ENCODE measurements at regions not wholly inside any gene's neighbourhood (a gene's known extent, or its start where the extent isn't known, plus 50 kb on each side); places are given as distances from the start of the nearest gene placed in this dataset.
"Not testable (repeated sequence)": the region's sequence is repeated elsewhere in the genome, so short reads cannot be mapped to it uniquely, and the experiment has no call there.

- no peak for DNase-seq
These were observed 194.9 kb downstream of the DIRAS2 start for GRCh38 chr9:90447773-90448172.

DNA sequence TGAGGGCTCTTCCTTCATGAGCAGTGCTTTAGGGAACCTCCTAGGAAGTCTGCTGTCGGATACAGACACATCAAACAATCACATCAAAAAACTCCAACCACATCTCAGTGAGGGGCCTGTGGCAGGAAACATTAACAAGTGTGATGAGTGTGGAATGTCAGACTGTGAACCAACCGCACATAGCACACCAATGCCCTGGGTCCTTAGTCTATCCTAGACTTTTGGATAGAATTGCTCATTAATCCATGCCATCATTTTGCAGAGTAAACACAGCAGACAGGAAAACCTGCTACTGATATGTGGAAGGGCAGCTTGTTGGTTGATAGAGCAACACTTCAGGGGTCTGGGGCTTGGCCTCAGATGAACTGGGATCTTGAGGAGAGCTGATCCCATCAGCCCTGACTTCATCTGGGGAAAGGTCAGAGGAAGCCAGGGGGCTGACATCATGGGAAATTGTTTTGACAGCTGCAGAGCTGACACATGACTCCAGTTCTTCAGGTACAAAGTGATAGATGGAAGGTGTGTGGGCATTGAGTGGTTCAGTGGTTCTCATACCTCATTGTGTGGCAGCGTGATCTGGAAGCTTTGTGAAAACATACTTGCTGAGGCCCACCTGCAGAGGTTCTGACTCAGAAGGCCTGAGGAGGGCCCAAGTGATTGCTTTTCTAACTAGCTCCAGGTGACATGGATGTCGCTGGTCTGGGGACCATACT is 193.3 kb downstream of the DIRAS2 start:
- DNase-seq, result no peak

GRCh38 chr9:90451804-90452203 is 190.8 kb downstream of the DIRAS2 start:
- DNase-seq, result no peak

- no peak for DNase-seq
These were observed 187.3 kb downstream of the DIRAS2 start for GRCh38 chr9:90455316-90455715.

DNA sequence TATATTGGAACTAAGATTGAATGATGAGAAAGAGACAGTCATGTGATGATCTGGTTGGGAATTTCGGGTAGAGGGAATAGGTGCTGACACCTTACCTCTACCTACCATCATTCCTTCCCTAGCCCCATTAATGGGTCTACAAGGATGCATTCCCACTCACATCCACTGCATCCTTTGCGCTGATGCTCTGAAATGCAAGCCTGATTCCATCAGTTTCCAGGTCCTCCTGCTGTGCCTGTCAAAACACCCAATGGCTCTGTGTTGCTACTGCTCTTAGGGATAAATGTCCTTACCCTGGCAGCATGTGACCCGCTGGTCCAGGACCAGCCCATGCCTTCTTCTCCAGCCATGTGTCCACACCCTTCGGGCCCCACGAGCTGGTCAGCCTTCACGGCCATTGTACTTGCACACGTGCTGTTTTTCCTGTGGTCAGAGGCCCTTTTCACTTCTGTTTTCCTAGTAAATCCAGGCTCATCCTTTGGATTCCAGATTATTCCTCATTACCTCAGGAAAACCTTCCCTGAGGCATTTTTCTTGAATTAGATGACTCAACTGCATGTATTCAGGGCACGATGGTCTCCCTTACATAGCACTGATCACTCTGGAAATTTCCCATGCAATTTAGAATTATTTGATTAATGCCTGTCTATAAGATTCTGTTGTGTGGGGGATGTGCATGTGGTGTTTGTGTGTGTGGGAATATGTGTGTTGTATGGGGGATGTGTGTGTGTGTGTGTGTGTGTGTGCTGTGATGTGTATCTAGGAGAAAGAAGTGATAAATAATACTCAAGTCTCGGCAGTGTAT is 185.0 kb downstream of the DIRAS2 start:
- DNase-seq, result no peak

- no peak for DNase-seq
These were observed 184.1 kb downstream of the DIRAS2 start for GRCh38 chr9:90458485-90458884.

DNA sequence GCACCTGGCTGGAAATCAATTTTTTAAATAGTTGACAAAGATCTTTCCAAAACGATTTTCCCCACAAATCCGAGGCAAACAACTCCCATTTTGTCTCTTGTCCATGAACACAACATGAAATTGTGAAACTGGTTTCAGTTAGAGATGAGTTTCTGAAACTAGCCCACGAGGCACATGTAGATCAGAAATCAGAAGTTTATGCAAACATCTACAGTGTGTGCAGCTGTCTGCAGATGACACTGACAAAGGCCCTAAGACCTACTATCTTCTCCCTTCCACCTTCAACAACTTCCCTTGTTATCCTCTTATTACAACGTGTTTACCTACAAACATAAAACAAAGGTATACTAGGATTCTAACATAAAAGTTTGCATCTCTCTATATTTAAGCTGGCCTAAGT is 183.3 kb downstream of the DIRAS2 start:
- DNase-seq, result no peak

DNA sequence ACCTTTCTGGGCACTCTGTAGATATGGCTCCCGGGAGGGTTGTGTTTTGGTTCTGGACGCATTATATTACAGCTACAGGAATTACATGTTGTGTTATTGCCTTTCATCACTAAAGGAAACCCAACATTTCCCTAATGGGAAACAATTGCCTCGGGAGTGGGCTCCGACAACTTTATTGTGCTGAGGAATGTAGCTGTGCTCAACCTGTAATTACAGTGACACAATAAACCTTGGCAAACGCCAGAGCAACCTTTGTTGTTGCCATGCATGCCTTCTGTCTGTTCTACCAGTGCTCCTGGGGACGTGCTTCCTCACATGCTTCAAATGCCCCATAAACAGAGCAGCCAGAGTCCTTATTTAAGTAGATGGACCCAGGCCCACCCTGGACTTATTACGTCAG is 182.4 kb downstream of the DIRAS2 start:
- no peak for DNase-seq

DNA sequence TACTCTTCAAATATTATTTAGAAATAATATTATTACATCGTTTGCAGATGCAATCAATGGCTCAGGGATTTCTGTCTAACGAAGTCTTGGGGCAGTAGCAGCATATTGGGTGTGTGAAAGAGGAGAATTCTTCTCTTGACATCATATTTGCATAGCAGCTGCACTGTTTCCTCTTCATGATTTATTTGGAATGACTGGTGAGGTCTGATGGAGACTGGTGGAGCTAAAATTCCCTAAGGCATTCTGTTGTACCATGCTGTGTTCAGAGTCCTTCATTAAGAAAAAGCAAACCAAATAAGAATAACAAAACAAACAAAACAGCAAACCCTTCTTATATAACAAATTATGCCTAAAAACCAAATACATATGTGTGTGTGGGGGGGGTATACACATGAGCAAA is 177.6 kb downstream of the DIRAS2 start:
- no peak for DNase-seq

- no peak for DNase-seq
These were observed 176.2 kb downstream of the DIRAS2 start for GRCh38 chr9:90466441-90466840.

- no peak for DNase-seq
These were observed 173.2 kb downstream of the DIRAS2 start for GRCh38 chr9:90469435-90469834.

DNA sequence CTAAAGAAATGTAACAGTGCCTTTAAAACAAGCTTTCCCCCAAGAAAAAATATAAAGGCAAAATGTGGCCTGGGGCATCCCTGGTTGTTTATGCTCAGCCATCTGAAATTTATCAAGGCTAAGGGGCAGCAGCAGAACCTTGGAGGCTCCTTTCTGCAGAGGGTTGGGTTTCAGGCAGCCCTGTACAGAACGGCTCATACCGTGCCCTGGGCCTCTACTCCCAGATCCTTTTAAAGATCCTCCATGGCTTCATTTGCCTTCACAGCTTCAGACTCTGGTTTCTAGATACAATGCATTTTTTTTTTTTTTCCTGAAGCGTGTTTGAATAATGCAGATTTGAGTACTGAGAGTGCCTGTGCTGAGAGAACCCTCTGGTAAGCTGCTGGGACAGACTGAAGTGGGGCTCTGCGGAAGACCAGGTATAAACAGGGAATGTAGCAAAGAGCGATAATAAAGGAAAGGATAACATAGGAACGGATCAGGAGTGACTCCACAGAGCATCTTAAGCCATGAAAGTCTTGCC is 172.7 kb downstream of the DIRAS2 start:
- DNase-seq, result no peak

DNA sequence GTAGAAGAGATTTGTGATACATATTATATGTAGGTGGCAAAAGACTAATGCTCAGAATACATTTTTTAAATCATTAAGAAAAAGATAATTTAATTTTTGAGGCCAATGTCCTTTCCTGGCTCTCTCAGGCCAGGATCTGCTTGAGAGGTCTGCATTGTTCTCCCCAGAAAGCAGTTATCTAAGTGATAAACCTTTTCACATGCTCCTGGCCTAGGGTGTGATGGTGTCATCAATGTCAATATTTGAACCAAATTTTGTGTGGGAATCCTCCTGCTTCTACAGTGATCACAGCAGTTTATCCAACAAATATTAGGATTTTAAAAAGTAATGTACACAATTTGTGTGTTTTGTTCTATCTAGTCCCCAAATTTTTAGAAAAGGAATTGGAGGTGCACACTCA is 166.6 kb downstream of the DIRAS2 start:
- no peak for DNase-seq

GRCh38 chr9:90477535-90477934 is 165.1 kb downstream of the DIRAS2 start:
- no peak for DNase-seq

- DNase-seq, result no peak
These were observed 163.8 kb downstream of the DIRAS2 start for GRCh38 chr9:90478821-90479220.

DNA sequence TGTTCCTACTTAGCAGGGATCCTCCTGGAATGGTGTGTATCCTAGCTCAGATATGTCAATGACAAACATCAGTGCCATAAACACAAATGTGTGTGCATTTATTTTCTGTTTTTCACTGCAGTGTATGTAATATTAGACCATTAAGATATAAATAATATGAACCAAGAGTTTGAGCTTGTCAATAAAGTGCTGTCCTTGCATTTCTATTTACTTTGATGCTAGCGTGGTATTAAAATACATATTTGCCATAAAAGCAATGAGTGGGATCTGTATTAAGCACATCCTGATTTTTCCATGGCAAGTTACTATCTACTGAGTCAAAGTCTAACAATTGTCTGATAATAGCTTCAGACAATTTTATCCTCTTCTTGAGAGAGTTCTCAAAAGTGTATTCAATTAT is 157.6 kb downstream of the DIRAS2 start:
- DNase-seq, result no peak

- DNase-seq, result no peak
These were observed 153.6 kb downstream of the DIRAS2 start for GRCh38 chr9:90489066-90489465.

GRCh38 chr9:90499761-90500160 is 142.9 kb downstream of the DIRAS2 start:
- DNase-seq, result no peak

- no peak for DNase-seq
These were observed 140.5 kb downstream of the DIRAS2 start for GRCh38 chr9:90502134-90502533.

DNA sequence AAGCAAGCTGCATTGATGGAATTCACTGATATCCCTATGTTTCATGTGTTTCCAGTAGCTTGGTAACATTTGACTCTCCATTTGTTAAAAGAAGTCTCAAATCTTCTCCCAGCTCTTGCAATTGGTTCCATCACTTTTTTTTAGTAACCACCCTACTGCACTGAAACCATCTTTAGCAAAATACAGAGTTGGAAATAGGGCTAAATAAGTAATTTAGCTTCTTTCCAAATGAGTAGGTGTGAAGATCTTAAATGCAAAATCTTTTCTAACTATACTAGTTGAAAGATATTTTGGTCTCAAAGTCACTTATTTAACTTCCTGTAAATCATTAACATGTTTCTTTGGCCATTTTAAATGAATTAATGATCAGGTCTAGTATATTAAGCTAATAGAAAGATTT is 138.1 kb downstream of the DIRAS2 start:
- no peak for DNase-seq

DNA sequence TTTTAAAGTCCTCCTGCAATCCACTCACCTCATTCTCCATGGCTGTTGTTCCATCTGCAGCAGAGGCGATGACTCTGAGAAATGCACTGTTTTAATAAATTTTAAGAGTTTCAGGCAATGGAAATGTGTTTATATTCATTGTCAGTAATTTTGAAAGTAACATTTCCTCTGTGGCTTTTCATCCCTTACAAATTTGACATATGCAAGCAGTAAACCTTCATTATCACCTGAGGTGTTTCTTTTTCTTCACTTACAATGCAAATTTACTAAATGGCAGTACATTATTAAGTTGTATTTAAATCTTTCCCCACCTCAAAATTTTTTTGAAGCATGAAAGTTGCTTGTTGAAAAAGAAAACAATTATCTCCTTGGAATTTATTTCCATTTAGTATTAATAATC is 136.9 kb downstream of the DIRAS2 start:
- DNase-seq, result no peak

DNA sequence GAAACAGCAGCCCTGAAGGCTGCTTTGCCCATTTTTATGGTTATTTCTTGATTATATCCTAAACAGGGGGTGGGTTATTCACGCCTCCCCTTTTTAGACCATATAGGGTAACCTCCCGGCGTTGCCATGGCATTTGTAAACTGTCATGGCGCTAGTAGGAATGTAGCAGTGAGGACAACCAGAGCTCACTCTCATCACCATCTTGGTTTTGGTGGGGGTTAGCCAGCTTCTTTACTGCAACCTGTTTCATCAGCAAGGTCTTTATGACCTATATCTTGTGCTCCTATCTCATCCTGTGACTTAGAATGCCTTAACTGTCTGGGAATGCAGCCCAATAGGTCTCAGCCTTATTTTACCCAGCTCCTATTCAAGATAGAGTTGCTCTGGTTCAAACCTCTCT is 136.2 kb downstream of the DIRAS2 start:
- not testable (repeated sequence) for DNase-seq

- no peak for DNase-seq
These were observed 135.0 kb downstream of the DIRAS2 start for GRCh38 chr9:90507621-90508020.

DNA sequence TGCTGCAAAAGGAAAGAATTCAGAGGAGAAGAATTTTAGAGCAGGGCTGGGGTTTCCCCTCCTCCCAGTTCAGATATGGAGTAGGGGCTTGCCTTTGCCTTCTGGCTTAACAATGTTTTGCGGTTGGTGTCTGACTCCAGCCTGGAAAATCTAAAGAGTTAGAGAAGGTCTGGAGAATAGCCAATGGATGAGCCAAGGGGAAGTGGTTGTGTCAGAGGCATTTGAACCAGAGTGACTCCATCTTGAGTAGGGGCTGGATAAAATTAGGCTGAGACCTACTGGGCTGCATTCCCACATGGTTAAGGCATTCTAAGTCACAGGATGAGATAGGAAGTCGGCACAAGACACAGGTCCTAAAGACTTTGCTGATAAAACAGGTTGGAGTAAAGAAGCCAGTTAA is 133.7 kb downstream of the DIRAS2 start:
- DNase-seq, result no peak
